Natural killer cell (primary cell): ENCODE measurements at regions not wholly inside any gene's neighbourhood (a gene's known extent, or its start where the extent isn't known, plus 50 kb on each side); places are given as distances from the start of the nearest gene placed in this dataset.

Source experiments
- ATAC-seq, 3 donors: fragments of 150-1000 bp in 2 of 3; fragments of 200-7000 bp in 1 of 3; cut with Tn5 transposase; 1 replicate in 1 of 3; 2 replicates in 2 of 3; pipeline ENCODE4 v1.10.0; 2021; ENCODE audit warnings: mild to moderate bottlenecking in 2 of 3, moderate library complexity in 2 of 3
- DNase-seq, 2 donors: peaks; one replicate each; pipeline versions ENCODE4 v3.0.0 to v3.0.0-alpha.2; 2013 to 2021; ENCODE audit warnings: mixed read lengths in 1 of 2
- H3K27ac ChIP-seq: one replicate; pipeline ENCODE4 v1.5.1; 2013; ENCODE audit warnings: mild to moderate bottlenecking, low read length
- H3K27me3 ChIP-seq: one replicate; pipeline ENCODE4 v1.6.1; 2013; ENCODE audit warnings: low read length; ENCODE audit not compliant: control insufficient read depth, insufficient read depth
- H3K36me3 ChIP-seq: one replicate; pipeline ENCODE4 v1.6.1; 2013; ENCODE audit warnings: low read length; ENCODE audit not compliant: control insufficient read depth, insufficient read depth
- H3K4me1 ChIP-seq: one replicate; pipeline ENCODE4 v1.6.1; 2013; ENCODE audit warnings: low read length; ENCODE audit not compliant: control insufficient read depth, insufficient read depth
- H3K4me3 ChIP-seq: one replicate; pipeline ENCODE4 v1.5.1; 2013; ENCODE audit warnings: low read length
- H3K9me3 ChIP-seq: one replicate; pipeline ENCODE4 v1.6.1; 2013; ENCODE audit warnings: low read length; ENCODE audit not compliant: control insufficient read depth, insufficient read depth
- H3K27ac Mint-ChIP-seq, 2 donors: one replicate each; pipeline ENCODE4 v1.8.0; 2022; ENCODE audit warnings: mild to moderate bottlenecking in 2 of 2, mixed read lengths in 2 of 2, moderate library complexity in 1 of 2
- H3K27me3 Mint-ChIP-seq, 2 donors: one replicate each; pipeline ENCODE4 v1.8.0; 2022; ENCODE audit warnings: low read depth in 2 of 2, mixed read lengths in 2 of 2
- H3K36me3 Mint-ChIP-seq: one replicate; pipeline ENCODE4 v1.8.0; 2022; ENCODE audit warnings: mixed read lengths
- H3K4me1 Mint-ChIP-seq, 2 donors: one replicate each; pipeline ENCODE4 v1.8.0; 2022; ENCODE audit warnings: mixed read lengths in 2 of 2
- H3K4me3 Mint-ChIP-seq: one replicate; pipeline ENCODE4 v1.8.0; 2022; ENCODE audit warnings: mild to moderate bottlenecking, moderate library complexity, mixed read lengths
- H3K9me3 Mint-ChIP-seq, 2 donors: one replicate each; pipeline ENCODE4 v1.8.0; 2022; ENCODE audit warnings: mixed read lengths in 2 of 2
- WGBS: methylation state at CpG from one replicate; pipeline ENCODE4 v1.1.7; 2013; ENCODE audit warnings: missing lambda C conversion rate; ENCODE audit not compliant: insufficient coverage; 5-methylcytosine and 5-hydroxymethylcytosine counted together
- intact Hi-C: fragments of 100-400 bp; cut with micrococcal nuclease; formaldehyde crosslinking; loops from one replicate; pipeline ENCODE4 v1.14.2; 2022
- TF ChIP-seq, protein P1 (sequence below): fragments of 200-600 bp; IDR thresholded peaks from one replicate; pipeline ENCODE4 v1.8.0; 2022; ENCODE audit warnings: antibody characterized with exemption

- peaks cover 2% of the 10 kb centered on the region for H3K27me3 ChIP-seq
- H3K9me3 ChIP-seq, result no peaks in the 10 kb centered on the region
- H3K4me3 ChIP-seq, result no peak overlapping the region
- Mint-ChIP-seq H3K27me3 (peaks cover 4 to 10% of the 10 kb centered on the region in 2 donors), H3K9me3 (no peaks in the 10 kb centered on the region), H3K4me1 (no peaks in the 10 kb centered on the region), H3K27ac (no peak overlapping the region), H3K36me3 (no peaks in the 10 kb centered on the region), H3K4me3 (no peak overlapping the region)
- WGBS, result 89% methylated on average over 21 of the region's 21 CpGs
- no peak for ATAC-seq
- intact Hi-C loops, result no loop called here
- TF ChIP-seq, protein P1, sequence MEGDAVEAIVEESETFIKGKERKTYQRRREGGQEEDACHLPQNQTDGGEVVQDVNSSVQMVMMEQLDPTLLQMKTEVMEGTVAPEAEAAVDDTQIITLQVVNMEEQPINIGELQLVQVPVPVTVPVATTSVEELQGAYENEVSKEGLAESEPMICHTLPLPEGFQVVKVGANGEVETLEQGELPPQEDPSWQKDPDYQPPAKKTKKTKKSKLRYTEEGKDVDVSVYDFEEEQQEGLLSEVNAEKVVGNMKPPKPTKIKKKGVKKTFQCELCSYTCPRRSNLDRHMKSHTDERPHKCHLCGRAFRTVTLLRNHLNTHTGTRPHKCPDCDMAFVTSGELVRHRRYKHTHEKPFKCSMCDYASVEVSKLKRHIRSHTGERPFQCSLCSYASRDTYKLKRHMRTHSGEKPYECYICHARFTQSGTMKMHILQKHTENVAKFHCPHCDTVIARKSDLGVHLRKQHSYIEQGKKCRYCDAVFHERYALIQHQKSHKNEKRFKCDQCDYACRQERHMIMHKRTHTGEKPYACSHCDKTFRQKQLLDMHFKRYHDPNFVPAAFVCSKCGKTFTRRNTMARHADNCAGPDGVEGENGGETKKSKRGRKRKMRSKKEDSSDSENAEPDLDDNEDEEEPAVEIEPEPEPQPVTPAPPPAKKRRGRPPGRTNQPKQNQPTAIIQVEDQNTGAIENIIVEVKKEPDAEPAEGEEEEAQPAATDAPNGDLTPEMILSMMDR, result no peak
- no peaks in the 10 kb centered on the region for H3K4me1 ChIP-seq
- DNase-seq, result no peak
- no peak overlapping the region for H3K27ac ChIP-seq
- H3K36me3 ChIP-seq, result no peaks in the 10 kb centered on the region
Measured at GRCh38 chr10:130453036-130453720, 317.0 kb downstream of the GLRX3 start.

GRCh38 chr10:130453721-130454542 is 317.7 kb downstream of the GLRX3 start:
- Histone ChIP-seq H3K9me3 (no peaks in the 10 kb centered on the region), H3K27ac (no peak overlapping the region), H3K36me3 (no peaks in the 10 kb centered on the region), H3K4me3 (no peak overlapping the region), H3K4me1 (no peaks in the 10 kb centered on the region), H3K27me3 (peaks cover 2% of the 10 kb centered on the region)
- Mint-ChIP-seq H3K36me3 (no peaks in the 10 kb centered on the region), H3K9me3 (no peaks in the 10 kb centered on the region), H3K27me3 (peaks cover 4 to 10% of the 10 kb centered on the region in 2 donors), H3K27ac (no peak overlapping the region), H3K4me1 (no peaks in the 10 kb centered on the region), H3K4me3 (no peak overlapping the region)
- TF ChIP-seq, protein P1, result no peak
- no peak for DNase-seq
- no peak for ATAC-seq
- intact Hi-C loops, result no loop called here
- WGBS, result 76% methylated on average over 17 of the region's 17 CpGs

- H3K9me3 ChIP-seq, result no peaks in the 10 kb centered on the region
- Mint-ChIP-seq H3K36me3 (no peaks in the 10 kb centered on the region), H3K9me3 (no peaks in the 10 kb centered on the region), H3K27me3 (peaks cover 2 to 7% of the 10 kb centered on the region in 2 donors), H3K27ac (no peak overlapping the region), H3K4me3 (no peak overlapping the region), H3K4me1 (no peaks in the 10 kb centered on the region)
- TF ChIP-seq, protein P1, result no peak
- WGBS, result 89% methylated on average over 7 of the region's 7 CpGs
- ATAC-seq (no peak), DNase-seq (no peak)
- no peak overlapping the region for H3K4me3 ChIP-seq
- no peaks in the 10 kb centered on the region for H3K4me1 ChIP-seq
- H3K36me3 ChIP-seq, result no peaks in the 10 kb centered on the region
- peaks cover under 1% of the 10 kb centered on the region for H3K27me3 ChIP-seq
- H3K27ac ChIP-seq, result no peak overlapping the region
- intact Hi-C loops, result no loop called here
Measured at GRCh38 chr10:130454543-130455000, 318.4 kb downstream of the GLRX3 start.
